Hepatocyte (in vitro differentiated cells): ENCODE measurements at regions not wholly inside any gene's neighbourhood (a gene's known extent, or its start where the extent isn't known, plus 50 kb on each side); places are given as distances from the start of the nearest gene placed in this dataset.

Experiments
- DNase-seq: peaks from one replicate; pipeline ENCODE4 v3.0.0-alpha.2; 2016; ENCODE audit warnings: low spot score
- H2AFZ ChIP-seq: fragments of 200-600 bp; sonication (generic); 2 replicates; pipeline ENCODE4 v1.6.0; 2016; ENCODE audit warnings: antibody characterized with exemption, mild to moderate bottlenecking
- H3K27ac ChIP-seq: fragments of 200-600 bp; sonication (generic); 2 replicates; pipeline ENCODE4 v1.5.1; 2016; ENCODE audit warnings: mild to moderate bottlenecking
- H3K27me3 ChIP-seq: fragments of 200-600 bp; sonication (generic); 2 replicates; pipeline ENCODE4 v1.6.1; 2016
- H3K36me3 ChIP-seq: fragments of 200-600 bp; sonication (generic); replicated peaks from 2 replicates; pipeline ENCODE4 v1.5.1; 2016; ENCODE audit warnings: low read depth; ENCODE audit not compliant: insufficient read depth
- H3K4me1 ChIP-seq: fragments of 200-600 bp; sonication (generic); 2 replicates; pipeline ENCODE4 v1.5.1; 2016; ENCODE audit warnings: mild to moderate bottlenecking, moderate library complexity; ENCODE audit not compliant: insufficient read depth
- H3K4me2 ChIP-seq: fragments of 200-600 bp; sonication (generic); 2 replicates; pipeline ENCODE4 v1.6.0; 2016
- H3K4me3 ChIP-seq: fragments of 200-600 bp; sonication (generic); 2 replicates; pipeline ENCODE4 v1.5.1; 2016; ENCODE audit warnings: mild to moderate bottlenecking
- H3K79me2 ChIP-seq: fragments of 200-600 bp; sonication (generic); 2 replicates; pipeline ENCODE4 v1.6.0; 2017; ENCODE audit warnings: mild to moderate bottlenecking
- H3K9me2 ChIP-seq: fragments of 200-600 bp; sonication (generic); replicated peaks from 2 replicates; pipeline ENCODE4 v1.6.0; 2017; ENCODE audit warnings: mild to moderate bottlenecking; ENCODE audit not compliant: insufficient read depth
- H3K9me3 ChIP-seq: fragments of 200-600 bp; sonication (generic); 2 replicates; pipeline ENCODE4 v1.5.1; 2016; ENCODE audit warnings: low read depth, mild to moderate bottlenecking
- H4K20me1 ChIP-seq: fragments of 200-600 bp; sonication (generic); 2 replicates; pipeline ENCODE4 v1.6.0; 2016; ENCODE audit warnings: mild to moderate bottlenecking; ENCODE audit not compliant: insufficient read depth, poor library complexity, severe bottlenecking
- CTCF ChIP-seq: fragments of 200-600 bp; sonication (generic); IDR thresholded peaks from 2 replicates; pipeline ENCODE4 v1.5.1; 2016; ENCODE audit warnings: antibody characterized with exemption, mild to moderate bottlenecking; ENCODE audit not compliant: poor library complexity
- EZH2 ChIP-seq: fragments of 200-600 bp; sonication (generic); IDR thresholded peaks from 2 replicates; pipeline ENCODE4 v1.6.1; 2016; ENCODE audit warnings: antibody characterized with exemption, mild to moderate bottlenecking, borderline replicate concordance
- EZH2phosphoT487 ChIP-seq: fragments of 200-600 bp; sonication (generic); IDR thresholded peaks from one replicate; pipeline ENCODE4 v1.6.1; 2018; ENCODE audit warnings: antibody characterized with exemption, mild to moderate bottlenecking, low read depth, moderate library complexity; ENCODE audit not compliant: unreplicated experiment, severe bottlenecking
- WGBS: methylation state at CpG from one replicate; pipeline ENCODE4 v1.1.6; 2016; ENCODE audit warnings: low lambda C conversion rate; ENCODE audit errors: missing lambda C conversion rate; 5-methylcytosine and 5-hydroxymethylcytosine counted together

- H2AFZ ChIP-seq = peak overlapping the region; percentile 8
- DNase-seq = peak; percentile 11
Measured at GRCh38 chr5:61966296-61966955, 339.6 kb upstream of the KIF2A start.

GRCh38 chr5:61966997-61967396 is 339.0 kb upstream of the KIF2A start:
- Histone ChIP-seq H3K79me2 (no peaks in the 10 kb centered on the region), H3K4me1 (no peaks in the 10 kb centered on the region), H3K4me2 (peak overlapping the region; percentile 60), H2AFZ (peak overlapping the region; percentile 8), H3K9me3 (no peaks in the 10 kb centered on the region), H3K4me3 (no peak overlapping the region), H4K20me1 (no peaks in the 10 kb centered on the region), H3K9me2 (no peaks in the 10 kb centered on the region), H3K36me3 (no peaks in the 10 kb centered on the region), H3K27me3 (no peaks in the 10 kb centered on the region), H3K27ac (peak overlapping the region; percentile 78)
- 62% methylated on average over 8 of the region's 8 CpGs for WGBS
- TF ChIP-seq CTCF (no peak), EZH2 (no peak), EZH2phosphoT487 (no peak)
- peak; percentile 24 for DNase-seq

More at GRCh38 chr5:61966296-61966955, 339.6 kb upstream of the KIF2A start:
- Histone ChIP-seq H4K20me1 (no peaks in the 10 kb centered on the region), H3K4me1 (no peaks in the 10 kb centered on the region), H3K4me3 (no peak overlapping the region), H3K79me2 (no peaks in the 10 kb centered on the region), H3K4me2 (peak overlapping the region; percentile 60), H3K36me3 (no peaks in the 10 kb centered on the region), H3K9me2 (no peaks in the 10 kb centered on the region), H3K27ac (peak overlapping the region; percentile 78), H3K27me3 (no peaks in the 10 kb centered on the region), H3K9me3 (no peaks in the 10 kb centered on the region)
- TF ChIP-seq EZH2phosphoT487 = no peak
- no peak for TF ChIP-seq EZH2
- no peak for TF ChIP-seq CTCF
- 30% methylated on average over 1 of the region's 1 CpG for WGBS

GRCh38 chr5:61967681-61968080 is 338.3 kb upstream of the KIF2A start:
- peak overlapping the region; percentile 78 for H3K27ac ChIP-seq
- no peaks in the 10 kb centered on the region for H3K27me3 ChIP-seq
- TF ChIP-seq EZH2 (no peak), EZH2phosphoT487 (no peak), CTCF (no peak)
- no peaks in the 10 kb centered on the region for H4K20me1 ChIP-seq
- no peaks in the 10 kb centered on the region for H3K9me2 ChIP-seq
- WGBS = 66% methylated on average over 3 of the region's 3 CpGs
- DNase-seq = no peak
- no peaks in the 10 kb centered on the region for H3K79me2 ChIP-seq
- H3K4me1 ChIP-seq = no peaks in the 10 kb centered on the region
- no peaks in the 10 kb centered on the region for H3K9me3 ChIP-seq
- no peak overlapping the region for H3K4me2 ChIP-seq
- no peaks in the 10 kb centered on the region for H3K36me3 ChIP-seq
- H3K4me3 ChIP-seq = no peak overlapping the region
- no peak overlapping the region for H2AFZ ChIP-seq

GRCh38 chr5:61969347-61969746 is 336.7 kb upstream of the KIF2A start:
- no peaks in the 10 kb centered on the region for H3K36me3 ChIP-seq
- no peak overlapping the region for H3K4me2 ChIP-seq
- H3K27me3 ChIP-seq = no peaks in the 10 kb centered on the region
- WGBS = 94% methylated on average over 2 of the region's 2 CpGs
- no peak overlapping the region for H3K4me3 ChIP-seq
- no peaks in the 10 kb centered on the region for H3K9me3 ChIP-seq
- TF ChIP-seq CTCF (no peak), EZH2phosphoT487 (no peak), EZH2 (no peak)
- H3K79me2 ChIP-seq = no peaks in the 10 kb centered on the region
- H3K9me2 ChIP-seq = no peaks in the 10 kb centered on the region
- no peak overlapping the region for H3K27ac ChIP-seq
- no peak for DNase-seq
- no peak overlapping the region for H2AFZ ChIP-seq
- H4K20me1 ChIP-seq = no peaks in the 10 kb centered on the region
- H3K4me1 ChIP-seq = no peaks in the 10 kb centered on the region
